Skeletal muscle cell (primary cell): ENCODE measurements at regions not wholly inside any gene's neighbourhood (a gene's known extent, or its start where the extent isn't known, plus 50 kb on each side); places are given as distances from the start of the nearest gene placed in this dataset.
A peak's percentile ranks its signal among the peaks of the same experiment; 100 is the strongest.
"Not testable (repeated sequence)": the region's sequence is repeated elsewhere in the genome, so short reads cannot be mapped to it uniquely, and the experiment has no call there.

Experiments used
- DNase-seq: peaks from one replicate; pipeline ENCODE4 v3.0.0-alpha.2; 2010; ENCODE audit warnings: low read depth
- H3K4me3 ChIP-seq: 2 replicates; pipeline ENCODE4 v1.5.1; 2011; ENCODE audit warnings: low read depth, mild to moderate bottlenecking, control low read depth, low read length, moderate library complexity

- no peak for DNase-seq
- no peak overlapping the region for H3K4me3 ChIP-seq
Measured at GRCh38 chr4:56160636-56161035, 211.9 kb downstream of the CEP135 start.

GRCh38 chr4:56158483-56158882 lies 209.7 kb downstream of the CEP135 start:
- no peak for DNase-seq
- H3K4me3 ChIP-seq: no peak overlapping the region

- no peak overlapping the region for H3K4me3 ChIP-seq
Measured at GRCh38 chr4:56156141-56156540, 207.4 kb downstream of the CEP135 start.

GRCh38 chr4:56155432-56155831 lies 206.7 kb downstream of the CEP135 start:
- H3K4me3 ChIP-seq: no peak overlapping the region
- DNase-seq: no peak

More at GRCh38 chr4:56156141-56156540, 207.4 kb downstream of the CEP135 start:
- DNase-seq: no peak

- DNase-seq: peak; percentile 71
- H3K4me3 ChIP-seq: no peak overlapping the region
Measured at GRCh38 chr4:56149591-56149990, 200.8 kb downstream of the CEP135 start.

- H3K4me3 ChIP-seq: no peak overlapping the region
- no peak for DNase-seq
Measured at GRCh38 chr4:56148428-56148827, 199.7 kb downstream of the CEP135 start.

- H3K4me3 ChIP-seq: no peak overlapping the region
- no peak for DNase-seq
Measured at GRCh38 chr4:56147371-56147770, 198.6 kb downstream of the CEP135 start.

- no peak for DNase-seq
- no peak overlapping the region for H3K4me3 ChIP-seq
Measured at GRCh38 chr4:56146956-56147355, 198.2 kb downstream of the CEP135 start.

GRCh38 chr4:56142088-56142487 lies 193.3 kb downstream of the CEP135 start:
- DNase-seq: no peak
- H3K4me3 ChIP-seq: no peak overlapping the region

- no peak overlapping the region for H3K4me3 ChIP-seq
- DNase-seq: no peak
Measured at GRCh38 chr4:56139241-56139827, 190.6 kb downstream of the CEP135 start.

GRCh38 chr4:56134834-56135233 lies 186.1 kb downstream of the CEP135 start:
- DNase-seq, H3K4me3 ChIP-seq: not testable (repeated sequence)

GRCh38 chr4:56134266-56134665 lies 185.5 kb downstream of the CEP135 start:
- H3K4me3 ChIP-seq: no peak overlapping the region
- DNase-seq: peak; percentile 61

GRCh38 chr4:56132835-56133234 lies 184.1 kb downstream of the CEP135 start:
- H3K4me3 ChIP-seq: no peak overlapping the region
- DNase-seq: no peak

GRCh38 chr4:56132188-56132587 lies 183.4 kb downstream of the CEP135 start:
- not testable (repeated sequence) for DNase-seq, H3K4me3 ChIP-seq

GRCh38 chr4:56130606-56131155 lies 181.9 kb downstream of the CEP135 start:
- DNase-seq: no peak
- H3K4me3 ChIP-seq: no peak overlapping the region

GRCh38 chr4:56129431-56129861 lies 180.7 kb downstream of the CEP135 start:
- no peak overlapping the region for H3K4me3 ChIP-seq
- DNase-seq: no peak

GRCh38 chr4:56128213-56128612 lies 179.5 kb downstream of the CEP135 start:
- H3K4me3 ChIP-seq: no peak overlapping the region
- DNase-seq: peak; percentile 45

- DNase-seq: no peak
- no peak overlapping the region for H3K4me3 ChIP-seq
Measured at GRCh38 chr4:56127716-56128115, 179.0 kb downstream of the CEP135 start.

- no peak overlapping the region for H3K4me3 ChIP-seq
- DNase-seq: no peak
Measured at GRCh38 chr4:56123547-56123946, 174.8 kb downstream of the CEP135 start.

- no peak for DNase-seq
- no peak overlapping the region for H3K4me3 ChIP-seq
Measured at GRCh38 chr4:56123051-56123450, 174.3 kb downstream of the CEP135 start.

- H3K4me3 ChIP-seq: no peak overlapping the region
- no peak for DNase-seq
Measured at GRCh38 chr4:56118845-56119244, 170.1 kb downstream of the CEP135 start.
